H54 (cell line): ENCODE measurements at regions not wholly inside any gene's neighbourhood (a gene's known extent, or its start where the extent isn't known, plus 50 kb on each side); places are given as distances from the start of the nearest gene placed in this dataset.

Source experiments
- DNase-seq: peaks from one replicate; pipeline ENCODE4 v3.0.0; 2011; ENCODE audit warnings: low spot score, mixed read lengths; ENCODE audit not compliant: insufficient read length
- FAIRE-seq: peaks from 3 replicates; lab custom pipeline; 2011; peaks lifted over from hg19 to GRCh38; lab: Jason Lieb, UNC
- POLR2A ChIP-seq: IDR thresholded peaks from 2 replicates; pipeline ENCODE4 v1.6.1; 2011; ENCODE audit warnings: low read depth, mild to moderate bottlenecking, low read length

DNA sequence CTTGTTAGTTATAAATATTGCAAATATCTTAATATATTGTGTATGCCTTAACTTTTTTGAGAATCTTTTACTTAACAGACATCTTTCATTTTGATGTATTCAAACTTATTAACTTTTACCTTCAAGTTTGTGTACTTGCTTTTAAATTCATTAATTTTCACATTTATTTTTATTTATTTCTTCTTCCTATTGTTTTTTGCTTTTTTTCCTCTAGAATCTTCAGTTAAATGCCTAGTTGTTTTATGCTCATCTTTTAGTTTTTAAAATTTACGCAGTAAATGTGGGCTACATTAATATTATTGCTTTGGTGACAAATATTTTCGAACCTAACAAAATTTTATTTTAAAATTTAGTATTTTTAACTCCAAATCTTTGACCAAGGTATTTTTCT is 89.0 kb downstream of the TNFAIP3 start:
- FAIRE-seq, result no peak
- TF ChIP-seq POLR2A, result no peak

DNA sequence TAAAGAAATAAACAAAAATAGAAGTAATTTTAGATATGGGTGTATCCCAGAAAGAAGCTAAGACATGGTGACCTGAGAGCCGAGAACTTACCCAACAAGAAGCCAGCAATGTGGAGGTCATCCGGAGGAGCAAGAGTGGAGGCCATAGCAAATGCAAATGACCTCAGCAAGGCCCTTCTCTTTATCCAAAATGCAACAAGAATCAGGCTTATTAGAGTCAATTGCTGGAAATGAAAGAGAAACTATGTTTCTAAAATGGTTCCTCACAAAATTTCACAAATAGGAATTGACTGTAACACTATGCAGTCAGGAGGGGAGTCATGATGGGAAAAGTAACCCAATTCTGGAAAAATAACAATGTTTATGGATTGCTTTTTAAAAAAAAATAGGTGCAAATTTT is 90.4 kb downstream of the TNFAIP3 start:
- DNase-seq, result no peak
- no peak for FAIRE-seq
- TF ChIP-seq POLR2A, result no peak

More for the DNA sequence above, 89.0 kb downstream of the TNFAIP3 start:
- no peak for DNase-seq

GRCh38 chr6:137958811-137959565 is 91.9 kb downstream of the TNFAIP3 start:
- TF ChIP-seq POLR2A, result no peak
- FAIRE-seq (no peak), DNase-seq (no peak)

- DNase-seq, result no peak
- TF ChIP-seq POLR2A, result no peak
- FAIRE-seq, result no peak
These were observed 95.7 kb downstream of the TNFAIP3 start for GRCh38 chr6:137962725-137963124.

- TF ChIP-seq POLR2A, result no peak
- DNase-seq, result no peak
- no peak for FAIRE-seq
These were observed 97.8 kb downstream of the TNFAIP3 start for GRCh38 chr6:137964876-137965275.

GRCh38 chr6:137967689-137968454 is 100.8 kb downstream of the TNFAIP3 start:
- no peak for DNase-seq
- no peak for FAIRE-seq
- TF ChIP-seq POLR2A, result no peak

DNA sequence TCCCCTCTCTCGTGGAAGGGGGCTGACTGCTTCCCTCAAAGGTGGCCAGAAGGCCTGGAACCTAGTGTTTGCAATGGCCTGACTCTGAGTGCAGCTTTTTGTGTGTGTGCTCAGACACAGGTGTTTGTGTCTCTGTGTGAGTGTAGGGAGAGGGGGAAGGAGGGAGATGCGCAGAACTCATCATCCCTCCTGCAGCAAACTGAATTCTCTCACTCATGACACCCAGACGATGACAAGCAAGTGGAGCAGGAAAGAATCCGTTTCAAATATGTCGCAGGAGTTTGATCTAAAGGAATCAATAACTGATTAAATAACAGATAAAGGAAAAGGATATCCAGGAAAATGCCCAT is 101.4 kb downstream of the TNFAIP3 start:
- DNase-seq, result no peak
- TF ChIP-seq POLR2A, result no peak
- no peak for FAIRE-seq

DNA sequence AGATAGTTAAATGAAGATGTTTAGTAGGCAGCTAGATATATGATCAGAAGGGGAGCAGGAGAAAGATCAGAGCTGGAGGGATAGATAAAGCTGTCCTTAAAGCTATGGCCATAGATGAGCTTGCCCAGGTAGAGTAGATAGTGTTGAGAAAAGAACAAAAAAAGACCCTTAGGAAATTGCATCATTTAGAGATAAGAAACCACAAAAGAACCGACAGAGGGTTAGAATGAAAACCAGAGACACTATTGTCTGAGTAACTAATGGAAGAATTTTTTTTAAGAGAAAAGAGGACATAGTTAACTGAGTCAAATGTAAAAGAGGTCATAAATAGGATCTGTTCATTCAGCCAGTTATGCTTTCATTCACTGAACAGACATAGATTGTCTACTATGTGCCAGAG is 101.8 kb downstream of the TNFAIP3 start:
- TF ChIP-seq POLR2A, result no peak
- no peak for FAIRE-seq
- no peak for DNase-seq

GRCh38 chr6:137969874-137970273 is 102.8 kb downstream of the TNFAIP3 start:
- DNase-seq (no peak), FAIRE-seq (no peak)
- TF ChIP-seq POLR2A, result no peak

- no peak for TF ChIP-seq POLR2A
- FAIRE-seq (no peak), DNase-seq (no peak)
These were observed 103.3 kb downstream of the TNFAIP3 start for GRCh38 chr6:137970368-137970767.

- FAIRE-seq, result no peak
- no peak for DNase-seq
- TF ChIP-seq POLR2A, result no peak
These were observed 106.1 kb downstream of the TNFAIP3 start for GRCh38 chr6:137973201-137973600.

GRCh38 chr6:137975188-137975940 is 108.3 kb downstream of the TNFAIP3 start:
- DNase-seq (no peak), FAIRE-seq (no peak)
- no peak for TF ChIP-seq POLR2A

DNA sequence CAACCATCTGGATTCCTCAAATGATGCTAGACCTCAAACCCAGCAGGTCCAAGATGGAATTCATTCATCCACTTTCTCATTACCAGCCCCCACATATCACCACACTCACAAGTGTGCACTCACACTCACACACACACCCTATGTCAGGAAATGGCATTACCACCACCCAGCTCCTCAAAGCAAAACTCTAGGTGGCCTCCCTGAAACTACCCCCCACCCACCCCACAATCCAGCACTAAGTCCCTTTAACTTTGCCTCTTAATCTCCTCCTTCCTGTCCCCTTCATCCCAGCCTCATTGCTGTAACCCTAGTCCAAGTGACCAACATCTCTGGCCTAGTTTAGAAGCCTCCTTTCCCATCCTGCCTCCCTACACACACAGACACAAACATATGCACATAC is 109.4 kb downstream of the TNFAIP3 start:
- FAIRE-seq (no peak), DNase-seq (no peak)
- no peak for TF ChIP-seq POLR2A

GRCh38 chr6:137977206-137977605 is 110.1 kb downstream of the TNFAIP3 start:
- no peak for FAIRE-seq

More at GRCh38 chr6:137977206-137977605, 110.1 kb downstream of the TNFAIP3 start:
- no peak for TF ChIP-seq POLR2A
- DNase-seq, result no peak
